ENCODE measurements at regions not wholly inside any gene's neighbourhood (a gene's known extent, or its start where the extent isn't known, plus 50 kb on each side); places are given as distances from the start of the nearest gene placed in this dataset.

- TF ChIP-seq, protein P1, sequence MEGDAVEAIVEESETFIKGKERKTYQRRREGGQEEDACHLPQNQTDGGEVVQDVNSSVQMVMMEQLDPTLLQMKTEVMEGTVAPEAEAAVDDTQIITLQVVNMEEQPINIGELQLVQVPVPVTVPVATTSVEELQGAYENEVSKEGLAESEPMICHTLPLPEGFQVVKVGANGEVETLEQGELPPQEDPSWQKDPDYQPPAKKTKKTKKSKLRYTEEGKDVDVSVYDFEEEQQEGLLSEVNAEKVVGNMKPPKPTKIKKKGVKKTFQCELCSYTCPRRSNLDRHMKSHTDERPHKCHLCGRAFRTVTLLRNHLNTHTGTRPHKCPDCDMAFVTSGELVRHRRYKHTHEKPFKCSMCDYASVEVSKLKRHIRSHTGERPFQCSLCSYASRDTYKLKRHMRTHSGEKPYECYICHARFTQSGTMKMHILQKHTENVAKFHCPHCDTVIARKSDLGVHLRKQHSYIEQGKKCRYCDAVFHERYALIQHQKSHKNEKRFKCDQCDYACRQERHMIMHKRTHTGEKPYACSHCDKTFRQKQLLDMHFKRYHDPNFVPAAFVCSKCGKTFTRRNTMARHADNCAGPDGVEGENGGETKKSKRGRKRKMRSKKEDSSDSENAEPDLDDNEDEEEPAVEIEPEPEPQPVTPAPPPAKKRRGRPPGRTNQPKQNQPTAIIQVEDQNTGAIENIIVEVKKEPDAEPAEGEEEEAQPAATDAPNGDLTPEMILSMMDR (IDR thresholded peaks at IDR 0.05) = no peak
- TF ChIP-seq POLR2A (IDR thresholded peaks at IDR 0.05) = no peak
Observed at GRCh38 chr2:103859238-103859637, 994.7 kb upstream of the POU3F3 start.

Measured in Peyer's patch (tissue), 4 donors.